HG02759 (cell line): ENCODE measurements at regions not wholly inside any gene's neighbourhood (a gene's known extent, or its start where the extent isn't known, plus 50 kb on each side); places are given as distances from the start of the nearest gene placed in this dataset.
"Not testable (repeated sequence)": the region's sequence is repeated elsewhere in the genome, so short reads cannot be mapped to it uniquely, and the experiment has no call there.

Source experiments
- ATAC-seq: cut with Tn5 transposase; IDR thresholded peaks from one replicate; pipeline ENCODE4 v1.9.1; 2021; ENCODE audit warnings: mild to moderate bottlenecking, moderate library complexity; ENCODE audit not compliant: unreplicated experiment

DNA sequence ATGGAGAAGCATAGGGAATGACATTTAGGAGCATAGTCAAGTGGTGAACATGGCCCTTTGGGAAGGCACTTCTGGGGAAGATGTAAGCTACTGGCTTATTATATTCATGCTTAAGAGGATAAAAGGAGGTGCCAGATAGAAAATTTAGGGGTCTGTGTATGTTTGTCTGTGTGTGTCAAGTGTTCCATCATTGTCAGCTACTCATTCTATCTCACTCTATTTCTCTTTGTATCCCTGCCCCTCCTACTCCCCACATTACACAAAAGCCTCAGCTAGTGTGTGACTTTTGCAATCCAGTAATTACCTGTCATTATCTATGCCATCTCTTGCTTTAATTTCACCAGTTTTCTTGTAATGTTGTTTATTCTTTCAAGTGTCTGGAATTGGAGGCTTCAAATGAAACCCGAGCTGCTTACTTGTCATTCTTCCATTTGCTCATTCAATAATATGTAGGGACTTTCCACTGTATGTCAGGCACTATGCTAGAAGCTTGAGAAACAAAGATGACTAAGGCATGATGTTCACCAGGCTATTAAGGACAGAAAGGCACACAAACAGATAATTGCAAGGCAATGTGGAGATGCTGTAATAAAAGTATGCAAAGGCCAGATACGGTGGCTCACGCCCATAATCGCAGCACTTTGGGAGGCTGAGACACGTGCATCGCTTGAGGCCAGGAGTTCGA lies 229.8 kb upstream of the TEX13C start:
- no peak for ATAC-seq

DNA sequence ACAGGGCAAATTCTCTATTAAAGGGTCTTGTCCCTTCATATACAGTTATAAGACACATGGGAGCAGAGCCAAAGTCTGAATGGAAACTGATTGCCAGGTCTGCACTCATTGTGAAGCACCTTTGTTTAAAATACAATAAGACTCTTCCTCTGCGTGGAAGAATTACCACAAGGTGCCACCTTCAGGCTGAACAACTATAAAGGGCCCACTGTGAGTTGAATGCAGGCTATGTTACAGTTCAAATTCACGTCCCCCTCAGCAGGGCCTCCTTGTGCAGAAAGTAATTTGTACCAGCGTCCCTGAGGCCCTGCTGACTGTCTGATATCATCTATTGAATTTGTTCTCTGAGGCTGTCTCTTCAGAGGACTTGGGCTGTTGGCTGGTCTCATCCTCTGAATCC lies 225.8 kb upstream of the TEX13C start:
- ATAC-seq = no peak

DNA sequence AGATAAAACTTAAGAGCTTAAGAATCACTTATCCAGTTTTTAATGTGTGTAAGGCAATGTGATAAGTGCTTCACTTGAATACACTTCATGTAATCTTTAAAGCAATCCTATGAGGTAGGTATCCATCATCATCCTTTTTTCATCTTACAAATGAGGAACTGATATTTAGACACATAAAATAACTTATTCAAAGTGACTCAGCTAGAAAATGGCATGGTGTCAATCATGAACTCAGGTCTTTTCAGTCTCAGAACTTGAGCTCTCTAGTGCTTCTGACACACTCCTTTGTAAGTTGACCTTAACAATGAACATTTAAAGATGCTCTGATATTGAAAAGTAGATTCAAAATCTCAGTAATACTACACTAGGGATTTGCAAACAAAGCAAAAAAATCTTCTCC lies 224.8 kb upstream of the TEX13C start:
- no peak for ATAC-seq

DNA sequence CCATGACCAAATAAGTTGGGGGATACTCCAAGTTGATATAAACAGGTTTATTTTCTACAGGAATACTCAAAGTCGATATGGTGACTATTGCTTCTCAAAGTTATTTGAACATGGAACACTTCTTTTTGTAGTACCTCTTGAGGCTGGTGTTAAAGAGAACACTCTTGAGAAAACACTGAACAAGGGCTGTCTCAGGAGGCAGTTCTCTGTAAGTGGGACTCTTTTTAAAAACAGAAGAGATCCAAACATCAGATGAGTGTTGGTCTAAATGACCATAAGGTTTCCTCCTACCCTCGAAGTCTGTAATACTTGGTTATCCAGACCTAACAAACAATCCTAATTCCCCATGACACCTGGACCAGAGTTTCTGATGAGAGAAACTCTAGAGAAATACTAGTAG lies 223.2 kb upstream of the TEX13C start:
- no peak for ATAC-seq

DNA sequence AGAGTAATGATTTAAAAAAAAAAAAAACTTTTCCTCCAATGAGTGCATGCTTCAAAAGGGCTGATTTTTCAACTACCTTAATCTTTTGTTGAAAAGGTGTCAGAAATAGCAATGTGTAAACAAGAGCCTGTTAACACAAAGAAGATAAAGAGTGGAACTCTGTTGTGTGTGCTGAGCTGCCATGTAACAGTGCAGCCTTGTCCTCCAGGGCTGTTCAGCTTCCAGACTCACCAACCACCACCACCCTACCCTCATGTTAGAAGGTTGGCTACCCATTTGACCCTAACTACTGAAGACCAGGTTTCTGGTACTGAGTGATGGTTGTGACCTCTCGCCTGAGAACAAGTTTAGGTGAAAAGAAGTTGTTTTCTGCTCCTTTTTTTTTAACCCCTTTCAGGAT lies 222.8 kb upstream of the TEX13C start:
- no peak for ATAC-seq

DNA sequence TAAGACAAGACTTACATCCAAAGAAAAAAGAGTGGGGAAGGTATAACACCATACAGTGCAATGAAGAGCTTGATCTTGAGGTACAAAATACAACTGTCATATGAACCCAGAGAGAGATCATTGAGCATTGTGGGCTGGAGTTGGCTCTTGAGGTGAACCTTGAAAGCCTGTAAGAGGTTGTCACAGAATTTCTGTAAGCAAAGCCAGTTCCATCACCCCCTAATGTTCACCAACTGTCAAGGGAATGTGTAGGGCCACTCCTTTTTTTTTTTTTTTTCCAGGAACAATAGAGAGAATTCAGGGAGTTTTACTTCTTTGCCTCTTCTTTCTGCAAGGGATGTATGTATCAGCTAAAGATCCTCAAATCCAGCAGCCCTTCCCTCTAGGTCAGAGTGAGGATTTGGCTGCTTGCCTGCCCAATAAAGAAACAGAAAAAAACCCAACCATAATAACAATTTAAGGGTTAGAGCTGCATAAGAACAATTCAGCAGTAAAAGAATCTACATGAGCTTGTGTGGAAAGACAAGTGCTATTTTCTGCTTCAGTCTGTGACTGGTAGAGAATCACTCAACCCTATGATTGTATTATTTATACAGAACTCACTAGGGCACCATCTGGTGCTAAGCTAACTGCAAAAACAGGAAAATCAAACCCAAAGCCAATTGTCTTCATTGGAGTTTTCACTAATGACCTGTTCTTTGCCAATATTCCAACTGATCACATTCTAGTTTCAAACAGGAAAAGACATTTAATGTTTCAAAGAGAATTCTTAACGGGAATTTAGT lies 217.5 kb upstream of the TEX13C start:
- no peak for ATAC-seq

DNA sequence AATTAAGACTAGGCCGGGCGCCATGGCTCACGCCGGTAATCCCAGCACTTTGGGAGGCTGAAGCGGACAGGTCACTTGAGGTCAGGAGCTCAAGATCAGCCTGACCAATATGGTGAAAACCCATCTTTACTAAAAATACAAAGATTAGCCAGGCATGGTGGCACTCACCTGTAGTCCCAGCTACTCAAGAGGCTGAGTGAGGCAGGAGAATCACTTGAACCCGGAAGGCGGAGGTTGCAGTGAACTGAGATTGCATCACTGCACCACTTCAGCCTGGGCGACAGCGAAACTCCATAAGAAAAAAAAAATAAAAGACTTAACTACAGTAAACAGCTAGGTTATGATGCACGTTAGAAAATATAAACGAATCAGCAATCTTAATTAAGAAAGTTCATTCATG lies 216.0 kb upstream of the TEX13C start:
- no peak for ATAC-seq

DNA sequence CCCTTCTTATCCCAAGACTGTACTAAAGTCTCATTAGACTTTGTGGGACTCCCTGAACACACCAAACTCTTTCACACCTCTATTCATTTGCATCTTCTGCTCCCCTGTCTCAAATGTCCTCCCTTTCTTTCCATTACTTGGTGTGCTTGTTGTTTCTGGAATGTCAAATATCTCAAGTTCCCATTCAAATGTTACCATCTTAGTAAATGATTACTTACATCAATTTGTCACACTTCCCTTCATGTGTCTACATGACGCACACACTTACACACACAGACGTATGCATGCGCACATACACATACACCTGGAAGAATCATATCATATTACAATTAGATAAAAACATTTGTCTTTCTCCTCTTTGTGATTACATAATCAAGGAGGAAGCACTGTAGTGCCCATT lies 210.8 kb upstream of the TEX13C start:
- ATAC-seq = no peak

DNA sequence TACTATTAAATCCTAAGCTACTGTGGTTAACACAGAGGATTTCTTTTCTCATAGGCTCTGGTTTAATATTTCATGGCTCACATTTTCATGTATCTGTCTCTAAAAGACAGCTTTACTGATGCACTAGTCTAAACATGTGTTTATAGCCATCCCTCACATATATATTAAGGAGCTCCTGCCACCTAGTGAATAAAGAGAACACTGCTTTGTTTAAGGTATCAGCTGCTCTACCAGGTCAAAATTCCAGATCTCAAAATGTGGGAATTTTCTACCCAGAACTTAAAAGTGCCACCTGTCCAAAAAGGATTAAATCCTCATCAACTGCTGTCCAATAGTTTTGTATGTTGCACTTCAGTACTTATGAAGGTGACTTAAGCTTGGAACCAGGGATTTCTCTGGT lies 188.5 kb upstream of the TEX13C start:
- no peak for ATAC-seq

DNA sequence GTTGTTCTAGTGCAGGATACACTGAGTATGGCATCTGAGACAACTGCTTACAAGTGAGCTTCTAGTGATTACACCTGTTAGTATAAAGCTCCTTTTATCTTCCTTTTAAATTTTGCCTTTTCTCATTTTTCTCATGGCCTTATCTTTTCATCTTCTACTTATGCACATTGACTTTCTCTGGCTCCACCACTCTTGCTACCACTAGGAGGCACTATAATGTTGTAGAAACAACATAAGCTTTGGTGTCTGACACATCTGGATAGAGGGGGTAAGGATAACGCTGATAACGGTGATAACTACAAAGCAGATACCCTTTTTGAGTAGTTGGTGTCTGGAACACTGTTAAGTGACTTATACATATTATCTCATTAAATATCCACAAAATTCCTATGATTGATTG lies 187.4 kb upstream of the TEX13C start:
- ATAC-seq = peak; percentile 56

DNA sequence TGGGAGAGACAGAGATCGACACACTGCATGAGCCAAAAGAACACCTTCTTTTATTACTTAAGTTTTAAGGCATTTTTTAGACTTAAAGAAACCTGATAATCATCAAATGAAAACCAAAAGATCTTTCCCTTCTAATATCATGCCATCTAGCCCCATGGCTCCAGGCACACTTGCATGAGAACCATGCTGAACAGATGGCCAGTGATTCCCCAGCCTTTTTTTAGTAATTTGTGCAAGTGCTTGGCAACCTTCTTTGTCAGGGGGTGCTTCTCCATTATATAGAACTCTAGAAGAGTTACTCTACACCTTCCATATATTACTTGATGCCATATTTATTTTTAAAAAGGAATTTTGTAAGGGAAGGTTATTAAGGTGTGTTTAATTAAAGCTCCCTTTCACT lies 182.2 kb upstream of the TEX13C start:
- no peak for ATAC-seq

DNA sequence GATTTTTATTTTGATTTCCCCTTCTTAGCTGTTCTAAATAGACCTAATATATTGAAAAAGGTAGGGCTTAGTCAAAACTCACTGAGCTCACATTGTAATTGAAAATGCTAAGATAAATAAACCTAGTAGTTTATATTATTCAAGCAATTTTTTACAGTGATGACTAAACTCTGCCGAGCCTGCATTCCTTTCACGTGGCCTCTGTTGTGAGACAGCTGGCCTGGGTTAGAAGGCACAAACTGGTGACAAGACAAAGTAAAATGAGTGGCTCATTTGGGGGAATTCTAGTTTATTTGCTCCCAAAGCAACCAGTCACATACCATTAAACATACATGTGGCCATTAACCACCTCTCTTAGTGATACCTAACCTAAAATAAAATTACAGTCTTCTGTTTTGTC lies 169.4 kb upstream of the TEX13C start:
- no peak for ATAC-seq

DNA sequence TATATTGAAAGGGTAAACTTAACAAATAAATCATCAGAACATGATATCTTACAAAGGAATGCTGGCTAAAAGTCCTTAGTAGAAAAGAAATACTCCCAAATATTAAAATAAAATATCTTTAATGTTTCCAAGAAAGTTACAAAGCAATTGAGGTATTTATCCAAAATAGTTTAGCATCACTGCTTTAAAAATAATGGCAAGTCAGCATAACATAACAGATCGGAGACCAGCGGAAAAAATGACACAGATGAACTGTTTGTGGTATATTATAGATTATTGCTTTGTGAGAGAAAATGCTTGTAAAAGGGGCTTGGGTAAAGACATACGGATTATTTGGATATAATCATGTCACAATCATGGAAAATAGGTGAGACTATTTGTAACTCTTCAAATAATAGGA lies 168.5 kb upstream of the TEX13C start:
- ATAC-seq = no peak

DNA sequence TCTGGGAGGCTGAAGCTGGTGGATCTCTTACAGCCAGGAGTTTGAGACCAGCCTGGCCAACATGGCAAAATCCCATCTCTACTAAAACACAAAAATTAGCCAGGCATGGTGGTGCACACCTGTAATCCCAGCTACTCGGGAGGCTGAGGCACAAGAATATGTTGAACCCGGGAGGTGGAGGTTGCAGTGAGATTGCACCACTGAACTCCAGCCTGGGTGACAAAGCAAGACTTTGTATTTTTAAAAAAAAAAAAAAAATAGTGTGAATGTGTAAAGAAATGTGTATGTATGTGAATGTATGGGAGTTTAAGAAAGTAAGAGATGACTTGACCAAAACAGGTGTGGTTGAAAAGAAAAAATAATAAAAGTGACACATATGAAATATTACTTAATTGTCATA lies 167.7 kb upstream of the TEX13C start:
- no peak for ATAC-seq

DNA sequence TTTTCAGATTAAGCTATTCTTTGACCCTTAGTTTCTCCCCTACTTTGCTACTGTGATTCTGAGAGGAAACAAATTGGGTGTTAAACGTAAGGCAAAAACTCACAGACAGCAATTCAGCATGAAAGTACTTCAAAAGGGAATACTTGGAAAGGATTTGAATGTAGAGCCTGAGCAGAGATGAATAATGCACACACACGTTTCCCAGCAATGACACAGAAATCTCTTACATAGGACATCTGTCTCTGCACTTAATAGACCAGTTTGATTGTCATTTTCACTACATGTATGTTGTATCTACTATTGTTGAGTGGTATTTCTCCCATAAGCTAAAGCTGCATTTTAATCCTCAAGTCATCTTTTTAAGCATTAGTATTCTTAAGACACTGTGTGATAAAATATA lies 166.1 kb upstream of the TEX13C start:
- no peak for ATAC-seq

DNA sequence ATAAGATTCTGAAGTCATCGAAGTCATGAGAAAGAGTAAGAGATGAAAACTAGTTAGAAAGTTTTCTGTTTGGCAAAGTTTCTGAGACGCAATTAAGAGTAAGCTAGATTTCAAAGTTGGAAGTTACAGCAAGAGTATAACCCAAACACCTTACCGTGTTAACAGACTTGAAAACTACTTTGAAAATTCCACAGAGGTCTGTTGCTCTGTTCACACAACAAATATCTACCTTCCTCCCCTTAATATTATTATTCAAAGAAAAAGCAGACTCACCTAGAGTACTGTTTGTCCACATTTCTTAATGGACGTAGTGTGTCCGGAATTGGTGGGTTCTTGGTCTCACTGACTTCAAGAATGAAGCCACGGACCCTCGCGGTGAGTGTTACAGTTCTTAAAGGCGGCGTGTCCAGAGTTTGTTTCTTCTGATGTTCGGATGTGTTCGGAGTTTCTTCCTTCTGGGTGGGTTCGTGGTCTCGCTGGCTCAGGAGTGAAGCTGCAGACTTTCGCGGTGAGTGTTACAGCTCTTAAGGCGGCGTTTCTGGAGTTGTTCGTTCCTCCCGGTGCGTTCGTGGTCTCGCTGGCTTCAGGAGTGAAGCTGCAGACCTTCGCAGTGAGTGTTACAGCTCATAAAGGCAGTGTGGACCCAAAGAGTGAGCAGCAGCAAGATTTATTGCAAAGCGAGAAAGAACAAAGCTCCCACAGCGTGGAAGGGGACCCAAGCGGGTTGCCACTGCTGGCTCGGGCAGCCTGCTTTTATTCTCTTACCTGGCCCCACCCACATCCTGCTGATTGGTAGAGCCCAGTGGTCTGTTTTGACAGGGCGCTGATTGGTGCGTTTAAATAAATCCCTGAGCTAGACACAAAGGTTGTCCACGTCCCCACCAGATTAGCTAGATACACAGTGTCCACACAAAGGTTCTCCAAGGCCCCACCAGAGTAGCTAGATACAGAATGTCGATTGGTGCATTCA lies 165.1 kb upstream of the TEX13C start:
- ATAC-seq = not testable (repeated sequence)

DNA sequence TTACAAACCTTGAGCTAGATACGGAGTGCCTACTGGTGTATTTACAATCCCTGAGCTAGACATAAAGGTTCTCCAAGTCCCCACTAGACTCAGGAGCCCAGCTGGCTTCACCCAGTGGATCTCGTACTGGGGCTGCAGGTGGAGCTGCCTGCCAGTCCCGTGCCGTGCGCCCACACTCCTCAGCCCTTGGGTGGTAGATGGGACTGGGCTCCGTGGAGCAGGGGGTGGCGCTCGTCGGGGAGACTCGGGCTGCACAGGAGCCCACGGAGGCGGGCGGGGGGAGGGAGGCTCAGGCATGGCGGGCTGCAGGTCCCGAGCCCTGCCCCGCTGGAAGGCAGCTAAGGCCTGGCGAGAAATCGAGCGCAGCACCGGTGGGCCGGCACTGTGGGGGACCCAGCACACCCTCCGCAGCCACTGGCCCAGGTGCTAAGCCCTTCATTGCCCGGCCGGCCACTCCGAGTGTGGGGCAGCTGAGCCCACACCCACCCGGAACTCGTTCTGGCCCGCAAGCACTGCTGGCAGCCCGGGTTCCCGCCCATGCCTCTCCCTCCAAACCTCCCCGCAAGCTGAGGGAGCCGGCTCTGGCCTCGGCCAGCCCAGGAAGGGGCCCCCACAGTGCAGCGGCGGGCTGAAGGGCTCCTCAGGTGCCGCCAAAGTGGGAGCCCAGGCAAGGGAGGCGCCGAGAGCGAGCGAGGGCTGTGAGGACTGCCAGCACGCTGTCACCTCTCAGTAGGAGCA lies 164.2 kb upstream of the TEX13C start:
- not testable (repeated sequence) for ATAC-seq

DNA sequence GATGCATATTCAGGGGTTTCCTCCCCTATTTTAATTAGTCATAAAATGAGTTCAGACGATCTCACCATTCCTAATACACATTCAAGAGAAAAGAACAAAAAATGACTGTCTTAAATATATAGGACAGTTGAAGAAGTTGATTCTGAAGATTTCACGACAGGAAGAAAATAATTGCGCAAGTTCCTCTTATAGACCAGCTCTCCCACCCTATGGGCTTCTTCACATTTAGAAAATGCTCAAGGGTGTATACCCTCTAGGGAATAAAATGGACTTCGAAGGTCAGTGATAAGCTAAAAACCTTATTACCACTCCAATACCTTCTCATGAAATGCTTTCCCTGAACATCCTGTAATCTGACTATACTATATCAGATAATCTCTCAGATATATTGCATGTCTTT lies 149.2 kb upstream of the TEX13C start:
- ATAC-seq = no peak

DNA sequence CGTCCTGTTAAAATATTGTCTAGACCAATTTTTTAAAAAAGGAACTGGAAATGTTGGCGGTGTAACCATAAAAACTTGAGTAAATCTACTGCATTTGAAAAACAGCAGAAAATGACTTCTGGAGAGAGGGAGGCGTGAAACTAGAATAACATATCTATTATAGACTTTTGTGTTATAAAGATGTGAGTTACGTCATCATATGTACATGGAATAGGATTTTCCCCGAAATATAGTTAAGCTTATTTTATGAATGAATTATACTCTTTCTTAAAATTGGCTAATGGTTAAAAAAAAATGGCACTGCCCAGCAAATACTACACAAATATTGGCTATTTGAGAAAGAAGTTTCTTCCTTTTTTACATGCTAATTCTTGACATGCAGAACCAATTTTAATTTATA lies 147.1 kb upstream of the TEX13C start:
- ATAC-seq = no peak

DNA sequence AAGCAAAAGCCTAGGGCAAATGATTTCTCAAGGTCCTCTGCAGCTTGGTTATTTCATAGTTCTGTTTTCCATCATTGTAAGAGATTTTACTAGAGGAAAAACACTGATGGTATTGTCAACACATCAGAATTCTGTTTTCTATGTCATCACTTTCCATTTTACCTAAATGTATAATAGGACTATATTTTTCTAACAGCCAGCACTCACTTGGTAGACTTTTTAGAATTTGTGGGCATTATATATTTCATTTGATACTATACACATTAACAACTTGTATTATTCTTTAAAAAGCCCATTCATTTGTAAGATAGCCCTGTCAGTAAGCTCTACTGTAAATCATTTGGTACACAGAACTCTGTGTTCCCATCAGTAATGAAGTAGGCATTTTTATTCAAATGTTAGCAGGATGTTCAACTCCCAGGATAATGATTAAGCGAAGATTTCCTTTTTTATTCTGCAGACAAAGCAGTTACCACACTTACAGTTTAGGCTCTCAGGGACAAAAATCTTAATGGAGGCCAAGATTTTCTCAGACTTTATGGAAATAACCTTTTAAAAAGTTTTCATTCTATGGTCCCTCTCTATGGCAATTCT lies 143.6 kb upstream of the TEX13C start:
- ATAC-seq = no peak
